GM21717 (cell line): ENCODE measurements at regions not wholly inside any gene's neighbourhood (a gene's known extent, or its start where the extent isn't known, plus 50 kb on each side); places are given as distances from the start of the nearest gene placed in this dataset.
"Not testable (repeated sequence)": the region's sequence is repeated elsewhere in the genome, so short reads cannot be mapped to it uniquely, and the experiment has no call there.

Source experiments
- ATAC-seq: cut with Tn5 transposase; IDR thresholded peaks from one replicate; pipeline ENCODE4 v1.9.1; 2021; ENCODE audit warnings: mild to moderate bottlenecking, moderate library complexity; ENCODE audit not compliant: unreplicated experiment

GRCh38 chr15:99826157-99826780 is 93.0 kb upstream of the LYSMD4 start:
- ATAC-seq: no peak

GRCh38 chr15:99823346-99823745 is 90.1 kb upstream of the LYSMD4 start:
- ATAC-seq: no peak

GRCh38 chr15:99819981-99820718 is 86.9 kb upstream of the LYSMD4 start:
- ATAC-seq: no peak

GRCh38 chr15:99818872-99819271 is 85.6 kb upstream of the LYSMD4 start:
- ATAC-seq: no peak

- ATAC-seq: not testable (repeated sequence)
These were observed 83.6 kb upstream of the LYSMD4 start for GRCh38 chr15:99816862-99817261.

GRCh38 chr15:99810663-99811062 is 77.4 kb upstream of the LYSMD4 start:
- not testable (repeated sequence) for ATAC-seq

- ATAC-seq: not testable (repeated sequence)
These were observed 66.6 kb upstream of the LYSMD4 start for GRCh38 chr15:99799854-99800250.

- not testable (repeated sequence) for ATAC-seq
These were observed 66.1 kb upstream of the LYSMD4 start for GRCh38 chr15:99799182-99799853.

- ATAC-seq: not testable (repeated sequence)
These were observed 64.0 kb upstream of the LYSMD4 start for GRCh38 chr15:99796940-99797870.

GRCh38 chr15:99791881-99792807 is 58.9 kb upstream of the LYSMD4 start:
- ATAC-seq: not testable (repeated sequence)

GRCh38 chr15:99790751-99791150 is 57.5 kb upstream of the LYSMD4 start:
- not testable (repeated sequence) for ATAC-seq

GRCh38 chr15:99788156-99788555 is 54.9 kb upstream of the LYSMD4 start:
- no peak for ATAC-seq

GRCh38 chr15:99784800-99785199 is 51.6 kb upstream of the LYSMD4 start:
- not testable (repeated sequence) for ATAC-seq

GRCh38 chr15:99783918-99784619 is 50.8 kb upstream of the LYSMD4 start:
- not testable (repeated sequence) for ATAC-seq
